ENCODE measurements at regions not wholly inside any gene's neighbourhood (a gene's known extent, or its start where the extent isn't known, plus 50 kb on each side); places are given as distances from the start of the nearest gene placed in this dataset.

GRCh38 chr1:228937851-228938536 is 202.7 kb downstream of the RHOU start:
- TF ChIP-seq ZNF274 (IDR thresholded peaks at IDR 0.05; ENCODE audit: low read depth, low read length) (no peak), SUZ12 (IDR thresholded peaks at IDR 0.05; ENCODE audit: extremely low read depth, insufficient read depth, insufficient read length) (no peak), YY1 (IDR thresholded peaks at IDR 0.05; ENCODE audit: insufficient read depth, insufficient read length) (no peak)

Measured in NT2/D1 (cell line).